ENCODE measurements at regions not wholly inside any gene's neighbourhood (a gene's known extent, or its start where the extent isn't known, plus 50 kb on each side); places are given as distances from the start of the nearest gene placed in this dataset.

DNA sequence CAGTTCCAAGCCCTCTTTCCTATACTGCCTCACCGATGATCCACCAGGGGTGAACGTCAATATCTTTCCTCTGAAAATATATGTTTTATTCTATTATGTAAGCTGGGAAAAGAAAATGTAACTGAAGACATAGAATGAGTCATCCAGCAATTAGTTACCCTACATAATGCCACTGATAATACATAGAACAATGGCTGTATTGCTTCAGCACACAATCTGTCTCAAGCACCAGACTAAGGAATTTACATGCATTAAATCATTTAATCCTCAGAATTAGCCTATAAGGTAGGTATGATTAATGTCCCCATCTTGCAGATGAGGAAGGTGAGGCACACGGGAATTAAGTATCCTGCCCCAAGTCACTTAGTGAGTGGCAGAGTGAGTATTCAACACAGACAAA is 472.8 kb downstream of the TOX3 start:
- H3K4me3 Mint-ChIP-seq, result no peak overlapping the region
- H3K27ac Mint-ChIP-seq, result no peak overlapping the region
- DNase-seq (ENCODE audit: extremely low spot score, unreplicated experiment), result no peak
- H3K27me3 Mint-ChIP-seq, result peaks cover 5% of the 10 kb centered on the region
- TF ChIP-seq, protein P1, sequence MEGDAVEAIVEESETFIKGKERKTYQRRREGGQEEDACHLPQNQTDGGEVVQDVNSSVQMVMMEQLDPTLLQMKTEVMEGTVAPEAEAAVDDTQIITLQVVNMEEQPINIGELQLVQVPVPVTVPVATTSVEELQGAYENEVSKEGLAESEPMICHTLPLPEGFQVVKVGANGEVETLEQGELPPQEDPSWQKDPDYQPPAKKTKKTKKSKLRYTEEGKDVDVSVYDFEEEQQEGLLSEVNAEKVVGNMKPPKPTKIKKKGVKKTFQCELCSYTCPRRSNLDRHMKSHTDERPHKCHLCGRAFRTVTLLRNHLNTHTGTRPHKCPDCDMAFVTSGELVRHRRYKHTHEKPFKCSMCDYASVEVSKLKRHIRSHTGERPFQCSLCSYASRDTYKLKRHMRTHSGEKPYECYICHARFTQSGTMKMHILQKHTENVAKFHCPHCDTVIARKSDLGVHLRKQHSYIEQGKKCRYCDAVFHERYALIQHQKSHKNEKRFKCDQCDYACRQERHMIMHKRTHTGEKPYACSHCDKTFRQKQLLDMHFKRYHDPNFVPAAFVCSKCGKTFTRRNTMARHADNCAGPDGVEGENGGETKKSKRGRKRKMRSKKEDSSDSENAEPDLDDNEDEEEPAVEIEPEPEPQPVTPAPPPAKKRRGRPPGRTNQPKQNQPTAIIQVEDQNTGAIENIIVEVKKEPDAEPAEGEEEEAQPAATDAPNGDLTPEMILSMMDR (conservative IDR thresholded peaks at IDR 0.05), result no peak
- H3K4me1 Mint-ChIP-seq (ENCODE audit: unreplicated experiment), result no peaks in the 10 kb centered on the region
- H3K36me3 Mint-ChIP-seq, result no peaks in the 10 kb centered on the region
- H3K9me3 Mint-ChIP-seq, result peaks cover 4% of the 10 kb centered on the region

DNA sequence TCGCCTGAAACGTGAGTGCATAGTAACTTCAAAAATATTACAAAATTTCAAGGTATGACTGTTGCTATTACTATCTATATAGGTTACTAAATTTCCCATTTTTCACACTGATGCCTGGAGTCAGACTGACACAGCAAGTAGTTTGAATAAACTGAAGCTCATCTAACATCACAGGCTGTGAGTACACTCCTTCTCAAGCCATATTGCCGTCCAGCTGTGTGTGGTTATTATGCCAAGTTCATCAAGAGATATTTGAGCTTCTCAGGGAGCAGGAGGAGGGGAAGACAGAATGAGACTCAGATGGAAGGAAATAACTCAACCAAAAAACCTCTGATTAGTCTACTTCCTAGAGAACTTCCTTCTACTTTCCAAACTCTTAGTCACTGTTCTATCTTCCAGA is 473.9 kb downstream of the TOX3 start:
- Mint-ChIP-seq H3K4me3 (no peak overlapping the region), H3K36me3 (no peaks in the 10 kb centered on the region), H3K27me3 (peaks cover 7% of the 10 kb centered on the region), H3K4me1 (ENCODE audit: unreplicated experiment) (no peaks in the 10 kb centered on the region), H3K27ac (no peak overlapping the region), H3K9me3 (no peaks in the 10 kb centered on the region)
- TF ChIP-seq, protein P1 (conservative IDR thresholded peaks at IDR 0.05), result no peak
- no peak for DNase-seq (ENCODE audit: extremely low spot score, unreplicated experiment)

DNA sequence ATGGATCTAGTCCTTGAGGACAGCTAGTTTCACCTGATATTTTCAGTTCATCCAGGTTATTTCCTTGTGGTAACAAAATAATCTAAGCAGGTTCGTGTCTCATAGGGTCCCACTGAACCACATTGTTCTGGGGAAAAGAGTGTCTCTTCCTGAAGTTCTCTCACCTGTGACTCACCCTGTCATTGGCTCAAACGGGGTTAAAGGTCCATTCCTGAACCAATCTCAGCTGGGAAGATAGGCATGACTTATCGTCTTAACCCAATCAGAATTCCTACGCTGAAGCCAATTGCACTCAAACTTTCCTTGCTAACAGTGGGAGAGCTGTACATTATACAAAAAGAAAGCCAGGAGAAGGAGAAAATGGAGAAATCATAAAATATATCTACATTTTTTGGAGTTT is 475.8 kb downstream of the TOX3 start:
- Mint-ChIP-seq H3K27ac (no peak overlapping the region), H3K4me3 (no peak overlapping the region), H3K4me1 (ENCODE audit: unreplicated experiment) (no peaks in the 10 kb centered on the region), H3K9me3 (no peaks in the 10 kb centered on the region), H3K27me3 (peaks cover 10% of the 10 kb centered on the region), H3K36me3 (no peaks in the 10 kb centered on the region)
- DNase-seq (ENCODE audit: extremely low spot score, unreplicated experiment), result no peak
- TF ChIP-seq, protein P1 (conservative IDR thresholded peaks at IDR 0.05), result no peak

DNA sequence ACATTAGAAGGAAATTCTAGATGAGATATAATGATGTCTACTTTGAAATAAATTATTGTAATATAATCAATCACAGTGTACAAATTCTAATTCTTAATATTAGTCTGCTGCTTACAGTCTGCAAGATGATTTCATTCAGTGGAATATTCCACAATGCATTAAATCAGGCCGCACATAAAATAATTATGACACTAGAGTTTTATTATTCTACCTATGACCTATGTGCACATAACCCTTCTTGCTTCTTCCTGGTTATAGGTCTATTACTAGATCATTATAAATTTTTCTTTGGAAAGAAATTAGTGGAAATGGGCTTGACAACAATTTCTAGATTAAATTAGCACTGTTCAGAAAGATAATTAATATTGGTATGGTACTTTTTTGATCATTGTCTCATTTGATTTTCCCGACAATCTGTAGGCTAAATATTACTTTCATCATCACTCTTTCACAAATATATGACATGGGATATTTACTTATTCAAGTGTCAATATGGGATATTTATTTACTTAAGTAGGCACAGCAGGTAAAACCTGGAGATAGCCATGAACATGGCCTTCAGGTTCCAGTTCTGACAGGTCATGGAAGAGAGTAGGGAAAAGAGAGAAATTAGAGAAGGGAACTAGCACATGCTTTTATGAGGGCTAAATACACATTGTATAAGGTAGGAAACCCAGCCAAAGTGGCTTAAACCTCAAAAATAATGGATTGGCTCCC is 476.4 kb downstream of the TOX3 start:
- TF ChIP-seq, protein P1 (conservative IDR thresholded peaks at IDR 0.05), result no peak
- Mint-ChIP-seq H3K36me3 (no peaks in the 10 kb centered on the region), H3K4me3 (no peak overlapping the region), H3K9me3 (no peaks in the 10 kb centered on the region), H3K27ac (no peak overlapping the region), H3K27me3 (peaks cover 10% of the 10 kb centered on the region), H3K4me1 (ENCODE audit: unreplicated experiment) (no peaks in the 10 kb centered on the region)
- DNase-seq (ENCODE audit: extremely low spot score, unreplicated experiment), result no peak

DNA sequence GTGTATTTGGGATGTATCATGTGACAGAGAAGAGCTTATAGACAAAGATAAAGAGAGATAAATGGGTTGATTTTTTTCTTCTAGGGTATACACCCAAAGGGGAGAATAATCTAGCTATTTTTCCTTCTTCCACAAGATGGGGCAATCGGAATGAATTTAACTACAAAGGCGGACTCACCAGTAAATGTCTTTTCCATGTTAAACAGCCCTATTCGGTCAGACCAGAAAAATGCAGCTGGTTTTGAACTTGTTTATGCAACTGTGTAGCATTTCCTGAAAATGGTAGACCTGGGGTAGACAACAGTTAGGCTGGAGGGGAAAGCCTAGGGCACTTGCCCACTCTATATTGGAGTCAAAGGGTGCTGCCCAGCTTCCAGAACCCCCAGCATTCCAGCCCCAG is 477.1 kb downstream of the TOX3 start:
- Mint-ChIP-seq H3K4me1 (ENCODE audit: unreplicated experiment) (no peaks in the 10 kb centered on the region), H3K36me3 (no peaks in the 10 kb centered on the region), H3K27ac (no peak overlapping the region), H3K4me3 (no peak overlapping the region), H3K27me3 (peaks cover 10% of the 10 kb centered on the region), H3K9me3 (no peaks in the 10 kb centered on the region)
- no peak for DNase-seq (ENCODE audit: extremely low spot score, unreplicated experiment)
- TF ChIP-seq, protein P1 (conservative IDR thresholded peaks at IDR 0.05), result peak; percentile 79
